Ishikawa (cell line): ENCODE measurements at regions not wholly inside any gene's neighbourhood (a gene's known extent, or its start where the extent isn't known, plus 50 kb on each side); places are given as distances from the start of the nearest gene placed in this dataset.

Experiments
- CEBPB ChIP-seq: IDR thresholded peaks from 2 replicates; pipeline ENCODE4 v1.6.1; 2012
- CREB1 ChIP-seq: IDR thresholded peaks from 2 replicates; pipeline ENCODE4 v1.6.1; 2012; ENCODE audit warnings: low read depth
- EP300 ChIP-seq: IDR thresholded peaks from 2 replicates; pipeline ENCODE4 v1.6.1; 2012; ENCODE audit warnings: borderline replicate concordance
- FOXM1 ChIP-seq: IDR thresholded peaks from 2 replicates; pipeline ENCODE4 v1.6.1; 2012; ENCODE audit warnings: low read depth, borderline replicate concordance
- MAX ChIP-seq: IDR thresholded peaks from 2 replicates; pipeline ENCODE4 v1.6.1; 2012
- NFIC ChIP-seq: IDR thresholded peaks from 2 replicates; pipeline ENCODE4 v1.6.1; 2012
- RAD21 ChIP-seq: IDR thresholded peaks from 2 replicates; pipeline ENCODE4 v1.6.1; 2012; ENCODE audit warnings: low read depth
- REST ChIP-seq: IDR thresholded peaks from 2 replicates; pipeline ENCODE4 v1.6.1; 2012; ENCODE audit warnings: low read depth, mild to moderate bottlenecking
- TAF1 ChIP-seq: IDR thresholded peaks from 2 replicates; pipeline ENCODE4 v1.6.1; 2012; ENCODE audit warnings: low read depth, mild to moderate bottlenecking
- TCF12 ChIP-seq: IDR thresholded peaks from 2 replicates; pipeline ENCODE4 v1.6.1; 2012; ENCODE audit warnings: low read depth
- TEAD4 ChIP-seq: IDR thresholded peaks from 2 replicates; pipeline ENCODE4 v1.6.1; 2012
- USF1 ChIP-seq: IDR thresholded peaks from 2 replicates; pipeline ENCODE4 v1.6.1; 2012
- ZBTB7A ChIP-seq: IDR thresholded peaks from 2 replicates; pipeline ENCODE4 v1.6.1; 2012; ENCODE audit warnings: low read depth

GRCh38 chr6:159595173-159595572 lies 97.9 kb downstream of the SOD2 start:
- TF ChIP-seq MAX, result no peak
- TF ChIP-seq EP300, result no peak
- TF ChIP-seq TEAD4, result no peak
- TF ChIP-seq TAF1, result no peak
- no peak for TF ChIP-seq FOXM1
- no peak for TF ChIP-seq ZBTB7A
- TF ChIP-seq NFIC, result no peak
- TF ChIP-seq CREB1, result no peak
- TF ChIP-seq REST, result no peak
- TF ChIP-seq TCF12, result no peak
- no peak for TF ChIP-seq RAD21
- no peak for TF ChIP-seq USF1
- no peak for TF ChIP-seq CEBPB
